ENCODE measurements at regions not wholly inside any gene's neighbourhood (a gene's known extent, or its start where the extent isn't known, plus 50 kb on each side); places are given as distances from the start of the nearest gene placed in this dataset.

- DNase-seq, result no peak
Measured at GRCh38 chr2:173783382-173783781, 181.8 kb downstream of the SP3 start.

- DNase-seq, result no peak
Measured at GRCh38 chr2:173785813-173786212, 179.4 kb downstream of the SP3 start.

GRCh38 chr2:173791502-173791901 lies 173.7 kb downstream of the SP3 start:
- DNase-seq, result no peak

GRCh38 chr2:173792166-173792565 lies 173.0 kb downstream of the SP3 start:
- DNase-seq, result no peak

- DNase-seq, result no peak
Measured at GRCh38 chr2:173792741-173793140, 172.4 kb downstream of the SP3 start.

- DNase-seq, result no peak
Measured at GRCh38 chr2:173793709-173794565, 171.2 kb downstream of the SP3 start.

- no peak for DNase-seq
Measured at GRCh38 chr2:173797586-173798263, 167.4 kb downstream of the SP3 start.

- no peak for DNase-seq
Measured at GRCh38 chr2:173802518-173802917, 162.7 kb downstream of the SP3 start.

- no peak for DNase-seq
Measured at GRCh38 chr2:173803449-173803848, 161.7 kb downstream of the SP3 start.

- no peak for DNase-seq
Measured at GRCh38 chr2:173806761-173807160, 158.4 kb downstream of the SP3 start.

- DNase-seq, result no peak
Measured at GRCh38 chr2:173808718-173809117, 156.5 kb downstream of the SP3 start.

GRCh38 chr2:173812321-173812720 lies 152.9 kb downstream of the SP3 start:
- no peak for DNase-seq

GRCh38 chr2:173814306-173814705 lies 150.9 kb downstream of the SP3 start:
- no peak for DNase-seq

GRCh38 chr2:173815772-173816171 lies 149.4 kb downstream of the SP3 start:
- no peak for DNase-seq

GRCh38 chr2:173817582-173817981 lies 147.6 kb downstream of the SP3 start:
- DNase-seq, result no peak

GRCh38 chr2:173818285-173818684 lies 146.9 kb downstream of the SP3 start:
- no peak for DNase-seq

GRCh38 chr2:173819852-173820251 lies 145.3 kb downstream of the SP3 start:
- no peak for DNase-seq

- DNase-seq, result no peak
Measured at GRCh38 chr2:173821451-173821850, 143.7 kb downstream of the SP3 start.

- no peak for DNase-seq
Measured at GRCh38 chr2:173822889-173823542, 142.2 kb downstream of the SP3 start.

GRCh38 chr2:173823543-173823939 lies 141.6 kb downstream of the SP3 start:
- no peak for DNase-seq

GRCh38 chr2:173828189-173829142 lies 136.7 kb downstream of the SP3 start:
- DNase-seq, result no peak

GRCh38 chr2:173829727-173830126 lies 135.4 kb downstream of the SP3 start:
- no peak for DNase-seq

- DNase-seq, result no peak
Measured at GRCh38 chr2:173830170-173830569, 135.0 kb downstream of the SP3 start.
